EH (cell line): ENCODE measurements at regions not wholly inside any gene's neighbourhood (a gene's known extent, or its start where the extent isn't known, plus 50 kb on each side); places are given as distances from the start of the nearest gene placed in this dataset.
A peak's percentile ranks its signal among the peaks of the same experiment; 100 is the strongest.

Experiments
- DNase-seq: peaks from one replicate; pipeline ENCODE4 v3.0.0-alpha.2; 2015; ENCODE audit warnings: low read depth

DNA sequence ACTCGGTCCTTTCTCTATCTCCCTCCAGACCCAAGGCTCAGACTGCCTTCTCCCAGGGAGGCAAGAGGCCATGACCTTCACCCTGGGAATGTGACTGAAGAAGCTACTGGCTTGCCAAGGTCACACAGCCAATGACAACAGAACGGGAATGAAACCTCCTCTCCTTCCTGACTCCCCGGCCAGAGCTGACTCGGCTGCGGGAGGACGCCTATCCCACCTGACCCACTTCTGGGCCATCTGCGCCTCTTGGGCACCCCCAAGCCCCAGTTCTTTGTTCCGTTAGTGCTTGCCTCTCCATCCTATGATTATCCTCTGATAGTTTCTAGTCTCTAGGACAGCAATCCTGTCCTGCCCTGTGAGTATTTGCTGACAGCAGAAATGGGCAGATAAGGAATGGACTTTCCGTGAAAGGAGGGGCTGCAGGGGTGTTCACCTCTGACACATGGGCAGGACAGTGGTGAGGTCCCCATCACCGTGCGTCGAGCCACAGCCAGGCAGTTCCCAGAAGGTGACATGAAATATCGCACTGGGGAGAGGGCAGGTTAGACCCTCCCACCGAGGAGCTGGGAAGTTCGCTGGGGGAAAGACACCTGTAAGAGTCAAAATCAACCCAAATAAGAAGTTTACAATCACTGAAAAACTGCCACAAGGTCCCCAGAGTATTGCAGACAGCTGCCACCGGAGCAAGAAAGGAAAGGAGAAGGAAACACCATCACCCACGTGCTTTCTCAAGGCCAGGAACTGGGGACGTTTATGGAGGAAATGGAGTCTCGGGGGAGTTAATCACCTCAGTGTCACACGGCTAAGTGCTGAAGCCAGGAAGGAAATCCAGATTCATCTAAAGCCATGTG lies 63.0 kb downstream of the INSIG1 start:
- DNase-seq = no peak

GRCh38 chr7:155361346-155361680 lies 63.6 kb downstream of the INSIG1 start:
- DNase-seq = no peak

- DNase-seq = no peak
These were observed 64.3 kb downstream of the INSIG1 start for GRCh38 chr7:155361947-155362346.

GRCh38 chr7:155362380-155363145 lies 64.9 kb downstream of the INSIG1 start:
- no peak for DNase-seq

DNA sequence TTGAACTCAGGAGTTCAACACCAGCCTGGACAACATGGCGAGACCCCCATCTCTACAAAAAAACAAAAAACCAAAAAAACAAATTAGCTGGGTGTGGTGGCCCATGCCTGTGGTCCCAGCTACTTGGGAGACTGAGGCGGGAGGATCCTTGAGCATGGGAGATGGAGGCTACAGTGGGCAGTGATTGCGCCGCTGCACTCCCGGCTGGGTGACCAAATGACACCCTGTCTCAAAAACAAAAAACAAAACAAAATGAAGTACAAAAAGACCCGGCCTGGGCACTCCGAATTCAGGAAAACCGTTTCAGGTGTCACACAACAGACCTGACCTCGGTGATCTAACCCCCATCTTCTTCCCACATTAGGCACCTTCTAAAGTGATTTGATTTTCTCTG lies 65.5 kb downstream of the INSIG1 start:
- DNase-seq = no peak

DNA sequence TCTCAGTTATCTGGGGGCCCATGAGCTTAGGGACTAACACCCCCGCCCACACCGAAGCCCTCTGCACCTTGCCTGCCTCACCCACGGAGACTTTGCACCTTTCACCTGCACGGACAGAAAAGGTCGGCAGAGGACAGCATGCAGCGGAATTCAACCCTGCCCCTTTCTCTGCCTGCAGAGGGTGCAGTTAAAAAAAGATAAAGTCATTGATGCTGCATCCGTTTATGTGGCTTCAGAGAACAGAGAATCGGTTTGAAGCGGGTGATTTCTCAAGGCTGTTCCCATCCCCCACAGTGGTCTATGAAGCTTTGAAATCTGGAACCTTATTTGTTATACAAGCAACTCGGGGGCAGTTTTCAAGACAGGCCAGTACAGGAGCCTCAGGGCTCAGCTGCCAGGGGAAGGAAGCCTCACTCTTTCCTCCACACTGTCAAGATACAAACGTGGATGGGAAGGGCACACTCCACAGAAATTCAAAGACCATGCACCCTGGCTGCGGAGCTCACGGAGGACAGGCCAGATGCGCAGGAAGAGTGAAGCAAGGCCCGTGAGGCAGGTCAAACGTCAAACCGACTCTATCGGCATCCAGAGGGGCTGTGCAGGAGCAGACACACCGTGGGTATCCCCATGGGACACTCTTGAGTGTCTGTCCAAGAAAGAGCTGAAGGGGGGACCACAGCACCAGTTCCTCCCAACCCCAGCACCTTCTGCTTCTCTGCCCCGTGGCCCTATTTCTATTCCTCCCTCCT lies 66.3 kb downstream of the INSIG1 start:
- no peak for DNase-seq

DNA sequence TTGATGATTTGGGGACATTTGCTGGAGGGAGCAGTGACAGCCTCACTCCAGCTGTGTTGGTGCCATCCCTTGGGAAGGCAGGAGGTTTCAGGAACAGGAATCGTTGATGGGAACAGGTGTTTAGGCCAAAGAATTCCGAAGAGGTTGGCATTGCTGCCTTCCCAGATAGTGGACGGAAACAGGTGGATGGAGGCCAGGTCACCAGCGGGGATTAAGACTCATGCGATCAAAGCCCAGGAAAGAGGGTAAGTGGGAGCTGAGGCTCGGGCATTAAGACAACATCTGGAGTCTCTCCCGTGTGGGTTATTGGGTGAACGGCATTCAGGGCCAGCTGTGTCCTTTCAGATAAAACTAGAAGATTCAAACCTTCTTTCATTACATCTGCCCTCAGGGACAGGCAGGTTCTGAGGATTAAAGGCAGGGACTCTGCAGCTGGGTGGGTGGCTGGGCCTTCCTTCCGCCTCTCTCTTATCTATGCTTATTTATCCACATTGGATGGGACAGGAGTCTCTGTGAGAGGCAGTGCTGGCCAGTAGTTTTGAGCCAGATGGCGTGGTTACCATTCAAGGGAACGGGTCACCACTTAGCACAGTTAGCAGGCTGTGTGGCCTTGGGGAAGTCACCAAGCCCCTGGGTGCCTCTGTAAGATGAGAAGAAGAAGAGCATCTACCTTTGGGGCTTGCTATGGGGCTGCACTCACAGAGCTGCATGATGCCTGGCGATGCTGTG lies 67.6 kb downstream of the INSIG1 start:
- DNase-seq = no peak

- no peak for DNase-seq
These were observed 71.4 kb downstream of the INSIG1 start for GRCh38 chr7:155368894-155369600.

- no peak for DNase-seq
These were observed 72.1 kb downstream of the INSIG1 start for GRCh38 chr7:155369766-155370165.

GRCh38 chr7:155371331-155371883 lies 73.7 kb downstream of the INSIG1 start:
- no peak for DNase-seq

- no peak for DNase-seq
These were observed 74.5 kb downstream of the INSIG1 start for GRCh38 chr7:155371884-155372781.

DNA sequence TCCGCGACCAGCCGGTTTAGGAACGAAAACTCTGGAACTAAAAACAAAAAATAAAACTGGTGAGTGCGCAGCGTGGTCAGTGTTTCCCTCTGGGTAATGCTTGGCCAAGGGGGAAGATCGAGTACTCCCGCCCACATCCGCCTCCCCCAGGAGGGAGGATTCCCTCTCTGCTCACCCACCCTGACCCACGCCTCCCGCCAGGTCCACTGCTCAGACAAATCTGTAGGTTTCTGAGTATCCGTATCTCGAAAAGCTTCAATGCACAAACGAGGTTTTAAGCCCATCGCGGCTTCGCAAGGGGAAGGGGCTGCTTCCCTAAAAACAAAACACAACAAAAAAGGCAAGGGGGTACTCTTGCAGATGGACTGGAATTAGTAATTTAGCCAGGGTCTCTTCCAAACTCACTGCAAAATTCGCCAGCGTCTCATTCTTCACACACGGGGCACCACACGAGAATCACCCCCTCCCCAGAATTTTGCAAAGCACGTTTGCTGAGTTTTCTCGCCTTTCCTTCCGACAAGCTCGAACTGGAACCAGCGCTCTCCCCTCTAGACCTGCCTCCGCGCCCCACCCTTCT lies 75.2 kb downstream of the INSIG1 start:
- no peak for DNase-seq

GRCh38 chr7:155373359-155374273 lies 75.9 kb downstream of the INSIG1 start:
- DNase-seq = no peak

DNA sequence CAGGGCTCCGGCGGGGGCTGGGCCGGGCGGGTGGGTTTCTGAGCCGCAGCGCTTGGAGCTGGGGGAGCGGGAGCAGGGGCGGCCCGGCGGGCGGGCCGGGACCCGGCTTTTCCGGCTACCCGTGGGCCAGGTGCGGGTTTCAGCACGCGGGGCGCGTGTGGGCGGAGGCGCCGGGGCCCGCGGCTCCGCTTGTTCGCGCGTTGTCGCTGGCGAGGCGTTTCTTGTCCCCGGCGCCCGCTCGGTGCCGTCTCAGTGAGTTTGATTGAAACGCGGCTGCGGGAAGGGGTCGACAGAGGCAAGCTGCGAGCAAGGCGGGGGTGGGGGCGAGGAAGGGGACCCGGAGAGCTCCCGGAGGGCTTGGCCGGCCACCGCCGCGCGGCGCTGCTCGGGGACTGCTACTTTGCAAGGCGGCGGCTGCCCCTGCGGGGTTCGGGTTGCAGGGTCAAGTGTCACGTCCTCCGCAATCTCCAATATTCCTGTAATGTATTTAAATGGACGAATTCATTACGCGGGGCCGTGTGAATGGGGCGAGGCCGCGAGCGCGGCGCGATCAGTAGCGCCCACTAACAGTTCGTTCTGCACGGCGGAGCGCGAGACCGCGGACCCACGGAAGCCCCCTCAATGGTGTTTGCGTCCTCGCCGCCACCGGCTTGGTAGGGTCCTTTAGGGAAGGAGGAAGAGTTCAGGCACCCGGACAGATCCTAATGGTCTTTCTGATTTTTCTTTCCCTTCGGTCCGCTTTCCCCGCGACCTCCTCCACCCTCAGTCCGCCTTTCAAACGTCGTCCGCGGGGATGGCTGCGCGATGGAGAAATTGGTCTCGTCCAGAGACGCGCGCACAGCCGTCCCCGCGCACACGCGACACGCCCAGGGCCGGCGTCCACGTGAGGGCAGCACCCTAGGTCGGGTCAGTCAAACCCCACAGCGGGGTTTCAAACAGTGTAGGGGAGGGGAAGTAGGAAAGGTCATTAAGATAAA lies 76.9 kb downstream of the INSIG1 start:
- DNase-seq = no peak

GRCh38 chr7:155375337-155376277 lies 77.9 kb downstream of the INSIG1 start:
- DNase-seq = peak; percentile 27
